ENCODE measurements at regions not wholly inside any gene's neighbourhood (a gene's known extent, or its start where the extent isn't known, plus 50 kb on each side); places are given as distances from the start of the nearest gene placed in this dataset.
"Not testable (repeated sequence)": the region's sequence is repeated elsewhere in the genome, so short reads cannot be mapped to it uniquely, and the experiment has no call there.

GRCh38 chr4:170202721-170203120, 113.0 kb upstream of the AADAT start:
- no peak overlapping the region for H3K4me3 ChIP-seq

DNA sequence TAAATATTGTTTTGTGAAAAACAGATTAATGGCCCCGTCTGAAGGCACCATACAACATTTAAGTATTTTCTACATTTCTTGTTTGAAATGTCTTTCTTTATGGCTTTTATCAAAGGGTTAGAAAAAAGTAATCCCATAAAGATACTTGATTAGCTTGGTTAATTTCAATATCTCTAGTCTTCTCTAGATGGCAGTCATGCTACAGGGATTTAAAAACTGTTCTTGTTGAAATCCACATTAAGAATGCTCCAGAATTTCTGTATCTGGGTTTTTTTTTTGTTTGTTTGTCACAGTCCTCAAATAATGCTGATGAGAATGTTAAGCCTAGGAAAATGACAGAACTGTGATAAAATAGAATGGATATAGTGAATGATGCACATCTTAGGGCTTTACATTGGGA, 109.0 kb upstream of the AADAT start:
- no peaks in the 10 kb centered on the region for H3K36me3 ChIP-seq
- H3K27me3 ChIP-seq = no peaks in the 10 kb centered on the region
- no peak overlapping the region for H3K4me3 ChIP-seq
- DNase-seq = no peak
- no peaks in the 10 kb centered on the region for H3K9me3 ChIP-seq

More at GRCh38 chr4:170202721-170203120, 113.0 kb upstream of the AADAT start:
- Histone ChIP-seq H3K27me3 (no peaks in the 10 kb centered on the region), H3K36me3 (no peaks in the 10 kb centered on the region), H3K9me3 (no peaks in the 10 kb centered on the region)
- DNase-seq = no peak

DNA sequence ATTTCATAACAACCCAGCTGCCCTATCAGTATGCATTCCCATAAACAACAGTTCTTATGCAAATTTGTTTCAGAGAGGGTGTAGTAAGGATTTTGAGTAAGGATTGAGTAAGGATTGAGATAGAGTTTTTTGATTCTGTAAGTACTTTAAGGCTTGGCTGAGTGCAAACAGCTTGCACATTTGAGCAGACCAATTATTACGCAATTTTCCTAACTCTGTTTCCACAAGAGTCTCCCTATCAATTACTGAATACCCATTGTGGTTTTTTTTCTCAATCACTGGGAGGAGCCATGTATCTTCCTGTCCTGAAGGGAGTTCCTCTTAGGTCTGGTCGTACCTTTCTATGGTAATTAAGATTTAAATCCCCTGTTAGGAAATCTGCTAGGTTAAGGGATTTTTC, 105.0 kb upstream of the AADAT start:
- not testable (repeated sequence) for H3K4me3 ChIP-seq, H3K9me3 ChIP-seq, H3K36me3 ChIP-seq, DNase-seq, H3K27me3 ChIP-seq

DNA sequence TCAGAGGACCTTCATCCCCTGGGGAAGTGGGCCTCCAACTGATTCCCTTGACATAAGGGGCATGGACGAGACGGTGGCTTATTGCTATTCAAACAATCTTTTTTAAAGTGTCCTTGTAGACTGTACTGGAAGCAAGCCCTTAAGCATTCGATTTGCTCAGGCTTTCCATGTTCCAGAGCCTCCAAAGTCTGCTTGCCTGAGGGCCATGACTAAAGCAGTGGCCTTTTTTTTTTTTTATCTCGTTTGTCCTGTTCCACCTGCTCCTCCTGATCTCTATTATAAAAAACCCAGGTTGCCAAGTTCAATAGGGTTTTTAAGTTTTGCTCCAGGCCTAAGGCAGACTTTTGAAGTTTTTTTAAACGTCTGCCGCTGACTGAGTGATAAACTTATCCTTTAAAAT, 103.7 kb upstream of the AADAT start:
- Histone ChIP-seq H3K9me3 (no peaks in the 10 kb centered on the region), H3K36me3 (no peaks in the 10 kb centered on the region), H3K4me3 (no peak overlapping the region), H3K27me3 (no peaks in the 10 kb centered on the region)
- no peak for DNase-seq

- Histone ChIP-seq H3K4me3 (no peak overlapping the region), H3K27me3 (no peaks in the 10 kb centered on the region), H3K36me3 (no peaks in the 10 kb centered on the region), H3K9me3 (no peaks in the 10 kb centered on the region)
- no peak for DNase-seq
Measured at GRCh38 chr4:170190265-170190664, 100.5 kb upstream of the AADAT start.

DNA sequence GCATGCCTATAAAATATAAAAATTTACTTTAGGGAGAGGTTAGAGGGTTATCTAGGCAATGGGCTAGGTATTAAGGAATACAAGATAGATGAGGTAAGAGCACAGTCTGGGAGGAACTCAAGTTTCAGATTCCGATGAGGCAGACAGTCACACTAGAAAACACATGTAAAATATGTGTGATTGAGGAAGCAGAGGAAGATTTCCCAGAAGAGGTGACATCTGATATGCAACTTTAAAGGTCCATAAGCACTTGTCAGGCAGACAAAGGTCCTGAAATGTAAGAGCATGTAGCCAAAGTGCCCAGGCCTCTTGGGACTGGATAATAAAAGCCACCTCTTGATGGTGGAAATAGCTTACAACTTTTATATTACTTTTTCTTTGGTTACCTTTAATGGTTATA, 81.1 kb upstream of the AADAT start:
- H3K27me3 ChIP-seq = no peaks in the 10 kb centered on the region
- no peak overlapping the region for H3K4me3 ChIP-seq
- H3K9me3 ChIP-seq = no peaks in the 10 kb centered on the region
- no peaks in the 10 kb centered on the region for H3K36me3 ChIP-seq
- DNase-seq = no peak

GRCh38 chr4:170169699-170170098, 79.9 kb upstream of the AADAT start:
- DNase-seq = no peak
- no peaks in the 10 kb centered on the region for H3K9me3 ChIP-seq
- no peak overlapping the region for H3K4me3 ChIP-seq
- no peaks in the 10 kb centered on the region for H3K27me3 ChIP-seq
- H3K36me3 ChIP-seq = no peaks in the 10 kb centered on the region

DNA sequence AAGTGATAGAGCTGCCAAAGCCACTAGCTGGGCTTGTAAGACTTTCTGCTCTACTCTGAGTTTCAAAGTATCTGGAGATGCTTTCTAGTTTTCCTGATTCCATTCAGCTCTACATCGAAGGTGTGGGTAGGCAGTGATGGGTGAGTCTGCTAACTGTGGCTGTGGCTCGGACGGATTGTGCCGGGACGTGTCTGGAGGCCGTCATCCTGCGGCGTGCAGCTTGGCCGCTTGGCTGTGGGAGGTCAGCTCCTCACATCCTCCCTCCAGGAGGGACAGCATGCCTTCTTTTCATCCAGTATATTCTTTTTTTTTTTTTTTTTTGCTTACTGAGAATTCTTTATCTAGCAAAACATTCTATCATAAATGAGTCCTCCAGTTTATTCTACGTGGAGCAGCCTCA, 77.9 kb upstream of the AADAT start:
- no peak overlapping the region for H3K4me3 ChIP-seq
- no peaks in the 10 kb centered on the region for H3K27me3 ChIP-seq
- no peaks in the 10 kb centered on the region for H3K9me3 ChIP-seq
- no peaks in the 10 kb centered on the region for H3K36me3 ChIP-seq
- DNase-seq = no peak

DNA sequence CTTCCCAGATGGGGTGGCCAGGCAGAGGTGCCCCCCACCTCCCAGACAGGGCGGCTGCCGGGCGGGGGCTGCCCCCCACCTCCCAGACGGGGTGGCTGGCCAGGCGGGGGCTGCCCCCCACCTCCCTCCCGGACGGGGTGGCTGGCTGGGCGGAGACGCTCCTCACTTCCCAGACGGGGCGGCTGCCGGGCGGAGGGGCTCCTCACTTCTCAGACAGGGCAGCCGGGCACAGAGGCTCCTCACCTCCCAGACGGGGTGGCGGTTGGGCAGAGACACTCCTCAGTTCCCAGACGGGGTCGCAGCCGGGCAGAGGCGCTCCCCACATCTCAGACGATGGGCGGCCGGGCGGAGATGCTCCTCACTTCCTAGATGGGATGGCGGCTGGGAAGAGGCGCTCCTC, 76.4 kb upstream of the AADAT start:
- not testable (repeated sequence) for H3K36me3 ChIP-seq, H3K27me3 ChIP-seq, DNase-seq, H3K9me3 ChIP-seq, H3K4me3 ChIP-seq

- Histone ChIP-seq H3K4me3 (no peak overlapping the region), H3K27me3 (no peaks in the 10 kb centered on the region), H3K36me3 (no peaks in the 10 kb centered on the region), H3K9me3 (no peaks in the 10 kb centered on the region)
- DNase-seq = no peak
Measured at GRCh38 chr4:170162416-170162815, 72.7 kb upstream of the AADAT start.

DNA sequence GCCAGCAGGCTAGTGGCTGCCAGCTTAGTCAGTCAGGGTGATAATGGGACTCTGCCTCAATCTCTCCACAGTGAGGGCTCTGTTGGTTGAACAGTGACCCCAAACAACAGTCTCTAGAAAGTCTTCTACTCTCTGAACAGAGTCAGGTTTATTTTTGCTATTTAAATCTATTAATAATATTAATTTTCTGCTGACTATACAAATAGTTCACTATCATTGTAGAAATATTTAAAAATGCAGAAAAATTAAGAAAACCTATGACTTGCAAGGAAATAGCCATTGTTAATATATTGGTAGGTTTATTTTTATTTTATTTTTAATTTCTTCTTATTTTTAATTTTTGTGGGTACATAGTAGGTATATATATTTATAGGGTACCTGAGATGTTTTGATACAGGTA, 67.9 kb upstream of the AADAT start:
- no peaks in the 10 kb centered on the region for H3K27me3 ChIP-seq
- H3K36me3 ChIP-seq = no peaks in the 10 kb centered on the region
- H3K9me3 ChIP-seq = no peaks in the 10 kb centered on the region
- H3K4me3 ChIP-seq = no peak overlapping the region
- no peak for DNase-seq

DNA sequence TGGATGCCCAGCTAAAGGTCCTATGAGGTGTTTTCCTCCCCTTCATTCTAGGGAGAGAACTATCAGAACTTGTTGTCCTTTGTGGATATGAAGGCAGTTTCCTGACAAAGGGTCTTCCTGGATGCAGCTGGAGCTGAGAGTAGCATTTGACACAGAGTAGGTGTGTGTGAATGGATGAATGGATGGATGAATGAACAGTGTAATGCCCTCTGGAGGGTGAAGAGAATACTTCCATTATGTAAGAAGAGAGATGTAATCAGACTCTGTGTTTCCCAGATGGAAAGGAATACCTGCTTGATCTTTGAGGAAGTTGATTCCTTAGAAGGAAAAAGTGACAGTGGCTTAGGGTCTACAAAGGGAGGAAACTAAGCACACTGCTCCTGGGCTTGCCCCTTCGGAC, 55.4 kb upstream of the AADAT start:
- Histone ChIP-seq H3K27me3 (no peaks in the 10 kb centered on the region), H3K4me3 (no peak overlapping the region), H3K9me3 (no peaks in the 10 kb centered on the region), H3K36me3 (no peaks in the 10 kb centered on the region)
- no peak for DNase-seq

DNA sequence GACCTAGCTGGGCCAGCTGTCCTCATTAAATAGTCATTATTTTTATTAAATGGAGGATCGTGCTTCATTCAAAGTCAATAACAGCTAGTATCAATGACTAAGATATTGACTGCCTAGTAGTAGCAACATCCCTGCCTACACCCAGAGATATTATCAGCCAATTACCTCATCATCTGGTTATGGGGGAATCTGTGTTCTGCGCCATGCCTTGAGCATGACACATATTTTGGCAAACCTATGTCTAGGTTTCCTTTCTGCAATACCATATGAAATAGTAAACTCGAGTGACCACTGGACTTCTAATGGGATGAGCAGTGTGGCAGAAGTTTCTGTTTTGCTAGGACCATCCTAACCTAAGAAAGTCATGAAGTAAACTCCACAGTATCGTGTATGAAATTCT, 50.0 kb upstream of the AADAT start:
- H3K27me3 ChIP-seq = no peaks in the 10 kb centered on the region
- DNase-seq = no peak

More for the DNA sequence above, 50.0 kb upstream of the AADAT start:
- Histone ChIP-seq H3K9me3 (no peaks in the 10 kb centered on the region), H3K4me3 (no peak overlapping the region), H3K36me3 (no peaks in the 10 kb centered on the region)
